GM12872 (cell line): ENCODE measurements at regions not wholly inside any gene's neighbourhood (a gene's known extent, or its start where the extent isn't known, plus 50 kb on each side); places are given as distances from the start of the nearest gene placed in this dataset.

Experiments
- CTCF ChIP-seq: IDR thresholded peaks from 3 replicates; pipeline ENCODE4 v1.5.1; 2011; ENCODE audit warnings: low read depth, mild to moderate bottlenecking, low read length, moderate library complexity; ENCODE audit not compliant: insufficient read depth

GRCh38 chr10:100687143-100688003 lies 58.0 kb upstream of the PAX2 start:
- TF ChIP-seq CTCF, result no peak

GRCh38 chr10:100688201-100688600 lies 57.2 kb upstream of the PAX2 start:
- no peak for TF ChIP-seq CTCF

- no peak for TF ChIP-seq CTCF
These were observed 51.6 kb upstream of the PAX2 start for GRCh38 chr10:100693821-100694220.
